DMS79 treated with DMSO at 0.1 percent for 48 hours (cell line): ENCODE measurements at regions not wholly inside any gene's neighbourhood (a gene's known extent, or its start where the extent isn't known, plus 50 kb on each side); places are given as distances from the start of the nearest gene placed in this dataset.

Experiments
- DNase-seq: peaks from one replicate; lab custom pipeline; 2025; lab: John Stamatoyannopoulos, UW

GRCh38 chr21:20946701-20947100 is 51.5 kb upstream of the NCAM2 start:
- DNase-seq = no peak
